HepG2 (cell line): ENCODE measurements at regions not wholly inside any gene's neighbourhood (a gene's known extent, or its start where the extent isn't known, plus 50 kb on each side); places are given as distances from the start of the nearest gene placed in this dataset.

Source experiments
- ATAC-seq: fragments of 200-7000 bp; cut with Tn5 transposase; 3 replicates; pipeline ENCODE4 v1.9.1; 2020; ENCODE audit warnings: mild to moderate bottlenecking, moderate library complexity
- BruUV-seq: library from RNA; stranded (reverse); fragments of 400-500 nt; replicated peaks from 2 replicates; lab custom pipeline; 2021; lab: Mats Ljungman, UMichigan
- CTCF ChIA-PET: fragments of 300-600 bp; formaldehyde crosslinking; extraction: SDS; loops from one replicate; lab custom pipeline; 2021; ENCODE audit warnings: low total read pairs, inconsistent platforms, low intra/inter-chr PET ratio; lab: Yijun Ruan, JAX
- POLR2A ChIA-PET: fragments of 350-600 bp; sonication (Branson Sonifier 250); formaldehyde crosslinking; loops from one replicate; lab custom pipeline; 2020; ENCODE audit warnings: antibody characterized with exemption, inconsistent platforms; lab: Yijun Ruan, JAX
- DNase-seq: peaks from one replicate; pipeline ENCODE4 v3.0.0-alpha.2; 2015; ENCODE audit warnings: low spot score
- FAIRE-seq: peaks from 3 replicates; lab custom pipeline; 2011; peaks lifted over from hg19 to GRCh38; lab: Jason Lieb, UNC
- H2AFZ ChIP-seq: one replicate; pipeline ENCODE4 v1.6.1; 2011; ENCODE audit warnings: low read length, inconsistent platforms
- H3K27ac ChIP-seq: fragments of 300-600 bp; 3 replicates; pipeline ENCODE4 v1.8.0; 2011; ENCODE audit warnings: mixed run types, mild to moderate bottlenecking, mixed read lengths, low read length, inconsistent platforms; ENCODE audit not compliant: insufficient read depth; ENCODE audit errors: extremely low read length
- H3K27me3 ChIP-seq, 2 experiments: fragments of 200-600 bp in 1 of 2; 2 replicates in 1 of 2; 3 replicates in 1 of 2; pipeline versions ENCODE4 v1.6.0 to v1.8.0; 2011; ENCODE audit warnings: low read length in 2 of 2, mild to moderate bottlenecking in 2 of 2, moderate library complexity in 2 of 2, inconsistent platforms in 1 of 2; ENCODE audit not compliant: insufficient read depth in 2 of 2, control insufficient read depth in 1 of 2
- H3K36me3 ChIP-seq, 2 experiments: fragments of 200-600 bp in 1 of 2; replicated peaks in 1 of 2; 2 replicates in 1 of 2; 3 replicates in 1 of 2; pipeline versions ENCODE4 v1.5.1 to v1.8.0; 2011; ENCODE audit warnings: low read length in 2 of 2, inconsistent platforms in 1 of 2; ENCODE audit not compliant: insufficient read depth in 2 of 2, control insufficient read depth in 1 of 2
- H3K4me1 ChIP-seq: 2 replicates; pipeline ENCODE4 v1.5.1; 2012; ENCODE audit warnings: low read length, inconsistent platforms; ENCODE audit not compliant: insufficient read depth
- H3K4me2 ChIP-seq: 2 replicates; pipeline ENCODE4 v1.6.0; 2011; ENCODE audit warnings: low read depth, low read length, inconsistent platforms
- H3K4me3 ChIP-seq, 3 experiments: fragments of 200-600 bp in 1 of 3; sonication (generic), shearing (Covaris generic) in 1 of 3; replicated peaks in 1 of 3; 2 replicates each; pipeline ENCODE4 v1.5.1; 2011 to 2016; ENCODE audit warnings: low read length in 3 of 3, inconsistent platforms in 2 of 3, low read depth in 2 of 3, mild to moderate bottlenecking in 2 of 3, control low read depth in 1 of 3, mixed read lengths in 1 of 3; ENCODE audit not compliant: insufficient read depth in 1 of 3
- H3K79me2 ChIP-seq: one replicate; pipeline ENCODE4 v1.6.1; 2011; ENCODE audit warnings: low read length, inconsistent platforms; ENCODE audit not compliant: insufficient read depth
- H3K9ac ChIP-seq: 2 replicates; pipeline ENCODE4 v1.6.0; 2011; ENCODE audit warnings: mild to moderate bottlenecking, low read depth, low read length, inconsistent platforms; ENCODE audit not compliant: insufficient read depth
- H3K9me3 ChIP-seq: 2 replicates; pipeline ENCODE4 v1.5.1; 2012; ENCODE audit warnings: mild to moderate bottlenecking, low read length
- H4K20me1 ChIP-seq: 2 replicates; pipeline ENCODE4 v1.6.0; 2011; ENCODE audit warnings: inconsistent platforms, mild to moderate bottlenecking, low read length, moderate library complexity; ENCODE audit not compliant: insufficient read depth
- HOXA5 ChIP-seq: sonication (generic); formaldehyde crosslinking; IDR thresholded peaks from 2 replicates; pipeline ENCODE4 v1.4.0; 2020; ENCODE audit warnings: missing genetic modification reagents
- MEF2D ChIP-seq: sonication (generic); formaldehyde crosslinking; IDR thresholded peaks from 2 replicates; pipeline ENCODE4 v1.5.1; 2020; ENCODE audit warnings: mild to moderate bottlenecking, missing genetic modification reagents
- MTA1 ChIP-seq: sonication (generic); formaldehyde crosslinking; IDR thresholded peaks from 2 replicates; pipeline ENCODE4 v1.4.0; 2020; ENCODE audit warnings: missing genetic modification reagents, mild to moderate bottlenecking, borderline replicate concordance
- NCOA2 ChIP-seq: sonication (generic); formaldehyde crosslinking; IDR thresholded peaks from 2 replicates; pipeline ENCODE4 v1.8.0; 2022; ENCODE audit warnings: inconsistent platforms
- NFKBIZ ChIP-seq: IDR thresholded peaks from 2 replicates; pipeline ENCODE4 v1.6.1; 2018; ENCODE audit warnings: missing genetic modification reagents, missing compliant biosample characterization
- NFYB ChIP-seq: sonication (generic); formaldehyde crosslinking; IDR thresholded peaks from 2 replicates; pipeline ENCODE4 v1.4.0; 2020; ENCODE audit warnings: missing genetic modification reagents
- PCBP1 ChIP-seq: fragments of 200-400 bp; formaldehyde crosslinking; IDR thresholded peaks from 2 replicates; pipeline ENCODE4 v1.6.1; 2017; ENCODE audit warnings: mild to moderate bottlenecking, low read depth, low read length, borderline replicate concordance
- SP2 ChIP-seq: sonication (generic); formaldehyde crosslinking; IDR thresholded peaks from 2 replicates; pipeline ENCODE4 v1.5.1; 2020; ENCODE audit warnings: mild to moderate bottlenecking, missing genetic modification reagents
- ZBTB7A ChIP-seq: sonication (generic); formaldehyde crosslinking; IDR thresholded peaks from 2 replicates; pipeline ENCODE4 v1.8.0; 2022; ENCODE audit warnings: mild to moderate bottlenecking, missing genetic modification reagents
- ZNF3 ChIP-seq: IDR thresholded peaks from 2 replicates; pipeline ENCODE4 v1.7.0; 2017; ENCODE audit warnings: inconsistent platforms
- ZNF629 ChIP-seq: sonication (generic); formaldehyde crosslinking; conservative IDR thresholded peaks from 2 replicates; pipeline ENCODE4 v1.5.0; 2020; ENCODE audit warnings: missing genetic modification reagents
- WGBS: methylation state at CpG from one replicate; pipeline ENCODE4 v1.1.6; 2017; ENCODE audit warnings: low lambda C conversion rate; 5-methylcytosine and 5-hydroxymethylcytosine counted together
- in situ Hi-C: cut with HindIII; loops from 2 replicates; pipeline ENCODE4 v1.10.0; 2017; ENCODE audit warnings: low pct_unique_long_range_greater_than_20kb; ENCODE audit not compliant: extremely low pct_ligation_motif_present
- intact Hi-C: fragments of 100-400 bp; cut with micrococcal nuclease; formaldehyde crosslinking; loops from one replicate; pipeline ENCODE4 v1.10.0; 2022; ENCODE audit not compliant: unreplicated experiment
- TF ChIP-seq, protein P1 (sequence below): sonication (generic); formaldehyde crosslinking; IDR thresholded peaks from 2 replicates; pipeline ENCODE4 v1.4.0; 2020; ENCODE audit warnings: missing genetic modification reagents, mild to moderate bottlenecking, borderline replicate concordance
- TF ChIP-seq, protein P2 (sequence below): sonication (generic); formaldehyde crosslinking; IDR thresholded peaks from 2 replicates; pipeline ENCODE4 v1.5.0; 2020; ENCODE audit warnings: mild to moderate bottlenecking, missing genetic modification reagents, moderate library complexity

DNA sequence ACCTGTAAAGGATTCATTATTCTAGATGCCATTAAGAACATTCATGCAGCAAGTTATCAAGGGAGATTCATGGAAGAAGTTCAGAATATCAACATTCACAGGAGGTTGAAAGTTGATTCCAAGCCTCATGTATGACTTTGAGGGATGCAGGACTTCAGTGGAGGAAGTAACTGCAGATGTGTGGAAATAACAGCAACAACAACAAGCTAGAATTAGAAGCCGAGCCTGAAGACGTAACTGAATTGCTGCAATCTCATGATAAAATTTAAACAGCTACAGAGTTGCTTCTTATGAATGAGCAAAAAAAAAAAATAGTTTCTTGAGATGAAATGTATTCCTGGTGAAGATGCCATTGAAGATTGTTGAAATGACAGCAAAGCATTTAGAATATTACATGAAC is 73.3 kb upstream of the NXT1 start:
- no peak for DNase-seq
- Histone ChIP-seq H2AFZ (no peak overlapping the region), H3K4me3 (no peak overlapping the region), H4K20me1 (no peaks in the 10 kb centered on the region), H3K9me3 (no peaks in the 10 kb centered on the region), H3K36me3 (no peaks in the 10 kb centered on the region), H3K79me2 (no peaks in the 10 kb centered on the region), H3K4me2 (no peak overlapping the region), H3K27me3 (no peaks in the 10 kb centered on the region), H3K27ac (no peak overlapping the region), H3K9ac (no peak overlapping the region), H3K4me1 (no peaks in the 10 kb centered on the region)
- FAIRE-seq: peak; percentile 55
- ChIA-PET CTCF (no interaction called here), POLR2A (no interaction called here)
- intact Hi-C loops (no loop called here), in situ Hi-C loops (no loop called here)
- no peak for TF ChIP-seq MEF2D (CRISPR knock-in tag)
- no peak for TF ChIP-seq NFYB (CRISPR knock-in tag)
- WGBS: 86% methylated on average over 2 of the region's 2 CpGs
- no TSS peak for BruUV-seq
- no peak for ATAC-seq

DNA sequence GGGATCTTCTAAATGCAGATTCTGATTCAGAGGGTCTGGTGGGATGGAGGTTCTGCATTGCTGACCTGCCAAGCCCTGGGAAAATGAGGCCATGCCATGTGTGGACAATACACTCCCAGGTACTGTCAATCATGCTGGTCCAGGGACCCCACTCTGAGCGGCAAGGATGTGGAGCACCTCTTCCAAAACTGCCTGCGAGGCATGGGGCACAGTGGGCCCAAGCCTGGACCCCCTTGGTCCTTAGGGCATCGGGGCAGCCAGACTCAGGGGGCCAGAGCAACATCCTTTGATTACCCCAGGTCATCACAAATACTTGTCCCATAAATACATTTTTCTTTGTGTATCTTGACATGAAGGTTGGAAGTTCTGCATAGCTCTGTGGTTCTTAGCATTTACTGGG is 76.8 kb upstream of the NXT1 start:
- Histone ChIP-seq H2AFZ (no peak overlapping the region), H3K4me2 (no peak overlapping the region), H3K79me2 (no peaks in the 10 kb centered on the region), H3K36me3 (no peaks in the 10 kb centered on the region), H3K4me1 (peaks cover 23% of the 10 kb centered on the region), H3K27me3 (0 out of 5 replicates have a peak, but pooled peaks cover 0 to 4% of the 10 kb centered on the region in 2 experiments), H3K9ac (no peak overlapping the region), H3K4me3 (no peak overlapping the region), H3K27ac (no peak overlapping the region), H4K20me1 (no peaks in the 10 kb centered on the region), H3K9me3 (peaks cover 9% of the 10 kb centered on the region)
- ATAC-seq: no peak
- DNase-seq: no peak
- intact Hi-C loops: no loop called here
- no peak for TF ChIP-seq ZNF3 (CRISPR knock-in tag)
- TF ChIP-seq ZNF629 (CRISPR knock-in tag): no peak
- TF ChIP-seq PCBP1: no peak
- TF ChIP-seq SP2 (CRISPR knock-in tag): no peak
- TF ChIP-seq, protein P1, sequence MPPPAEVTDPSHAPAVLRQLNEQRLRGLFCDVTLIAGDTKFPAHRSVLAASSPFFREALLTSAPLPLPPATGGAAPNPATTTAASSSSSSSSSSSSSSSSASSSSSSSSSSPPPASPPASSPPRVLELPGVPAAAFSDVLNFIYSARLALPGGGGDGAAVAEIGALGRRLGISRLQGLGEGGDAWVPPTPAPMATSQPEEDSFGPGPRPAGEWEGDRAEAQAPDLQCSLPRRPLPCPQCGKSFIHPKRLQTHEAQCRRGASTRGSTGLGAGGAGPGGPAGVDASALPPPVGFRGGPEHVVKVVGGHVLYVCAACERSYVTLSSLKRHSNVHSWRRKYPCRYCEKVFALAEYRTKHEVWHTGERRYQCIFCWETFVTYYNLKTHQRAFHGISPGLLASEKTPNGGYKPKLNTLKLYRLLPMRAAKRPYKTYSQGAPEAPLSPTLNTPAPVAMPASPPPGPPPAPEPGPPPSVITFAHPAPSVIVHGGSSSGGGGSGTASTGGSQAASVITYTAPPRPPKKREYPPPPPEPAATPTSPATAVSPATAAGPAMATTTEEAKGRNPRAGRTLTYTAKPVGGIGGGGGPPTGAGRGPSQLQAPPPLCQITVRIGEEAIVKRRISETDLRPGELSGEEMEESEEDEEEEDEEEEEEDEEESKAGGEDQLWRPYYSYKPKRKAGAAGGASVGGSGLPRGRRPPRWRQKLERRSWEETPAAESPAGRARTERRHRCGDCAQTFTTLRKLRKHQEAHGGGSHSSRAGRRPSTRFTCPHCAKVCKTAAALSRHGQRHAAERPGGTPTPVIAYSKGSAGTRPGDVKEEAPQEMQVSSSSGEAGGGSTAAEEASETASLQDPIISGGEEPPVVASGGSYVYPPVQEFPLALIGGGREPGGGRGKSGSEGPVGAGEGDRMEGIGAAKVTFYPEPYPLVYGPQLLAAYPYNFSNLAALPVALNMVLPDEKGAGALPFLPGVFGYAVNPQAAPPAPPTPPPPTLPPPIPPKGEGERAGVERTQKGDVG: no peak
- no peak for TF ChIP-seq ZBTB7A (CRISPR knock-in tag)
- no peak for TF ChIP-seq NFKBIZ
- TF ChIP-seq MTA1 (CRISPR knock-in tag): no peak
- no peak for TF ChIP-seq NCOA2
- no peak for TF ChIP-seq HOXA5
- TF ChIP-seq, protein P2, sequence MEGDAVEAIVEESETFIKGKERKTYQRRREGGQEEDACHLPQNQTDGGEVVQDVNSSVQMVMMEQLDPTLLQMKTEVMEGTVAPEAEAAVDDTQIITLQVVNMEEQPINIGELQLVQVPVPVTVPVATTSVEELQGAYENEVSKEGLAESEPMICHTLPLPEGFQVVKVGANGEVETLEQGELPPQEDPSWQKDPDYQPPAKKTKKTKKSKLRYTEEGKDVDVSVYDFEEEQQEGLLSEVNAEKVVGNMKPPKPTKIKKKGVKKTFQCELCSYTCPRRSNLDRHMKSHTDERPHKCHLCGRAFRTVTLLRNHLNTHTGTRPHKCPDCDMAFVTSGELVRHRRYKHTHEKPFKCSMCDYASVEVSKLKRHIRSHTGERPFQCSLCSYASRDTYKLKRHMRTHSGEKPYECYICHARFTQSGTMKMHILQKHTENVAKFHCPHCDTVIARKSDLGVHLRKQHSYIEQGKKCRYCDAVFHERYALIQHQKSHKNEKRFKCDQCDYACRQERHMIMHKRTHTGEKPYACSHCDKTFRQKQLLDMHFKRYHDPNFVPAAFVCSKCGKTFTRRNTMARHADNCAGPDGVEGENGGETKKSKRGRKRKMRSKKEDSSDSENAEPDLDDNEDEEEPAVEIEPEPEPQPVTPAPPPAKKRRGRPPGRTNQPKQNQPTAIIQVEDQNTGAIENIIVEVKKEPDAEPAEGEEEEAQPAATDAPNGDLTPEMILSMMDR: no peak
- POLR2A ChIA-PET: no interaction called here
- CTCF ChIA-PET: no interaction called here
- FAIRE-seq: no peak
- no TSS peak for BruUV-seq
- WGBS: 0% methylated on average over 2 of the region's 3 CpGs
- in situ Hi-C loops: no loop called here
